Adrenal gland (tissue), 5 donors: ENCODE measurements at regions not wholly inside any gene's neighbourhood (a gene's known extent, or its start where the extent isn't known, plus 50 kb on each side); places are given as distances from the start of the nearest gene placed in this dataset.

Experiments used
- CTCF ChIP-seq, 6 experiments: fragments of 450-650 bp in 4 of 6; fragments of 200-600 bp in 2 of 6; sonication (generic) in 1 of 6; IDR thresholded peaks; 1 replicate in 5 of 6; 2 replicates in 1 of 6; pipeline versions ENCODE4 v1.5.1 to v1.8.0; 2016 to 2021; ENCODE audit warnings: antibody characterized with exemption in 6 of 6, mild to moderate bottlenecking in 2 of 6, moderate library complexity in 1 of 6
- POLR2A ChIP-seq, 2 donors: fragments of 450-650 bp; IDR thresholded peaks; one replicate each; pipeline ENCODE4 v1.6.1; 2017; ENCODE audit warnings: antibody characterized with exemption in 2 of 2, mild to moderate bottlenecking in 2 of 2, moderate library complexity in 1 of 2
- donor health status: DM: no; HTN: no; CAD: no.

- TF ChIP-seq CTCF (IDR thresholded peaks at IDR 0.05) (no peak), POLR2A (IDR thresholded peaks at IDR 0.05) (no peak)
Measured at GRCh38 chr5:98599016-98599415, 174.4 kb upstream of the RGMB start.
